GM18499 (cell line): ENCODE measurements at regions not wholly inside any gene's neighbourhood (a gene's known extent, or its start where the extent isn't known, plus 50 kb on each side); places are given as distances from the start of the nearest gene placed in this dataset.

Source experiments
- ATAC-seq: cut with Tn5 transposase; IDR thresholded peaks from one replicate; pipeline ENCODE4 v1.9.1; 2021; ENCODE audit warnings: moderate number of reproducible peaks; ENCODE audit not compliant: insufficient read depth, unreplicated experiment

DNA sequence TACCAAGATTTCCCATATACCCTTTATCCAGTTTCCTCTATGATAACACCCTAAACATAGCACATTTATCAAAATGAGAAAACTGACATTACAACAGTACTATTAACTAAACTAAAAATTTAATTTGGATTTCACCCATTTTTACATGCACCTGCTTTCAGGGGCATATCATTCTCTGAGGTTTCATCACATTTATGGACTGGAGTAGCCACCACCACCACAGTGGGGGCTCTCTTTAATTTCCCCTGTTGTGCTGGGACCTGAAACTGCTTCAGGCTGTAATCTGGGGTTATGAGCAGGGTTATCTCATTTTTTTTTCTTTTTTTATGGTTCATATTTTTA, 637.9 kb upstream of the DPP6 start:
- no peak for ATAC-seq

DNA sequence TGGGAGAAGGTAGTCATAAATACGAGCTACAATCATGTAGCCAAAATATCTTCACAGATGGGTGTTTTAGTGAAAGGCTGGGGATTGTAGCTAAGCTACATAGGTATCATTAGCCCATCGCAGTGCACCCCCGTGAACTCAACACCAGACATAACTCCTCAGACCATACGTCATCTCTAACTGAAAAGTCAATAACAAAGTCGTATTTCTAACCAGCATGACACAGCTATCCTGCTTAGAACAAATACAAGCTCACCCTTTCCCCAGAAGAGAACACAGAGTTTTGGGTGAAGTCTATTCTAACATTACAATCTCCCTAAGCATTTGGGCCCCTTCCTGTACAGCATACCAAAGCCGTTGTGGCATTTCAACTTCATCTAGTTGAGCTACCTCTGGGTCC, 636.6 kb upstream of the DPP6 start:
- no peak for ATAC-seq

DNA sequence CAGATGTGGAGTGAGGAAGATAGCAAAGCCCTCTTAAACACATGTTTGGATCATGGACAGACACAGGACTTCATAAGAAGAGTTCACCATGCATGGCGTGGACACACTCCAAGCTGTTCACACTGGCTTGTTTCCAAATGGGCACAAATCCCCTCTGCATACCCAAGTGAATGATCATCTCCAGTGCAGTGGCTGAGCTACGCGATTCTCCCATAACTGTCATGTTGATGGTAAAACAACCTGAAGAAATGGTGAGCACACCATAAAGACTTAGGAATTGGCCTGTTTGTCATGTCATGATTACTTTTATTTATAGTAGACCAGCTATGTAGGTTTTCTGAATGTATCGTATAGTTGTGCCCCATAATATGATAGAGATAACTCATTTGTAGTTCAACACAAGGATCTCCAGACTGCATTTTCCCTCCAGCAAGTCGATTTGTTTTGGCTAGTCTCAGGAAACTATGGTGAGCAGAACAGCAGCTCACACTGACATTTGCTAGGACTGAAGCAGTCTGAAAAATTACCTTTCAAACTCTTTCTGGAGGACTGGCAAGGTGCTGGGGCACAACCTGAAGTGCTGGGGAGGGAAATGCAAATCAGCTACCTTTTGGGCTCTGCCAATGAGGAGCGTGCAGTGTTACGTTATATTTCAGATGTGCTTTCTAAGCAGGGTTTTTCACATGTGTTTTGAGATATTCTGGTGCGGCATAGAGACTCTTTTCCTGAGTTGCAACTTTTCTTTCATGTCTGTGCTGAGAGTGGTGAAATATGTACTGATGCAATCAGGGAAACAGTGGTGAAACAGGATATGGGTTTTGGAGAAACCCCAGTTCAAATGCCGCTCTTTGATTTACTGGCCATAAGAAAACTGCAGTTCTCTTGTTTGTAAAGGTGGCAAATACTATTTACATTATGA, 629.6 kb upstream of the DPP6 start:
- ATAC-seq = no peak

DNA sequence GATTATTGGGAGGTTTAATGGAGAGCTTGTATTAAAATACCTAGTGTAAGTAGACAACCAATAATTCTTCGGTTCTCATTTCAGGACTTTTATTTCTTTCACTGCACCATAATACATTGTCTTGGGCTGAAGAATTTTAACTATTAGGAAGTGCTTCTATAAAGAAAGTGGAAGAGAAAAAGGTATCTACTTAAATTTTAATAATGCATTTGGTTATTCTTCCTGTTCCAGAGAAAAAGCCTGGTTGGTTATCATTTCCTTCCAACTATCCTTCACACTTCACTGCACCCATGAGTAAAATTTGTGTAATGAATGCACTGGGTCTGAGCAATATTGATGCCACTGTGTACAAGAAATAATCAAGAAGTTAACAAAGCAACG, 629.0 kb upstream of the DPP6 start:
- ATAC-seq = no peak

DNA sequence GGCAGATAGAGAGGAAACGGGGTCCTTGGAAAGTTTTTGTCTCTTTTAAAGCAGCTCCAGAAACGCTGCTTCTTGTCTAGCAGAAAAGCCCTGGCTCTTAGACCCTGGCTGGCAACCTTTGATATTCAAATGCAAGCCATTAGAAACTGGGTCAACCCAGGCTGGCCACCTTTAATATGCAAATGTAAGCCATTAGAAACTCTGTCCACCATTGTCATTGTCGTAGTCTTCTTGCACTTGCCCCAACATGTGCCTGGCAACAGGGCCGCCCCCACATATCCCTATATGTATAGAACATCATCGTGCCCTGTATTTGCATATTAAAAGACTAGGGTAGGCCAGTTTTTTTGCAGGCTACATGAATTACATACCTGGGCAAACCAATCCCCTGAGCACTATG, 621.3 kb upstream of the DPP6 start:
- no peak for ATAC-seq

DNA sequence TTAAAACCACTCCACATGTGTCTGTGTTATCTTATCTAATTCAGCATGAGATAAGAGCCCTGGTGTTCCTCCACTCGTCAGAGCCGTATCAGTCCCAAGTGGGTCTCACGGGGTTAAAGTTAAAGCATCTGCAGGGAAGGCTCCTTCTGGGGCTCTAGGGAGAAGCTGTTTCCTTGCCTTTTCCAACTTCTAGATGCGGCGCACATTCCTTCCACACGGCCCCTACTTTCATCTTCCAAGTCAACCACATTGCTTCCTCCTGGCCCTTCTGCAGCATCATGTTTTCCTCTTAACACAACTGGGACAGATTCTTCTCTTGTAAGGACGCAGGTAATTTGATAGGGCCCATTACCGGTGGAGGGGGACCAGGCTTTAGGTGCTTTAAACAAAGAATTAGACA, 620.1 kb upstream of the DPP6 start:
- no peak for ATAC-seq

GRCh38 chr7:153433223-153433622, 619.0 kb upstream of the DPP6 start:
- no peak for ATAC-seq

GRCh38 chr7:153440715-153441114, 611.5 kb upstream of the DPP6 start:
- ATAC-seq = no peak

DNA sequence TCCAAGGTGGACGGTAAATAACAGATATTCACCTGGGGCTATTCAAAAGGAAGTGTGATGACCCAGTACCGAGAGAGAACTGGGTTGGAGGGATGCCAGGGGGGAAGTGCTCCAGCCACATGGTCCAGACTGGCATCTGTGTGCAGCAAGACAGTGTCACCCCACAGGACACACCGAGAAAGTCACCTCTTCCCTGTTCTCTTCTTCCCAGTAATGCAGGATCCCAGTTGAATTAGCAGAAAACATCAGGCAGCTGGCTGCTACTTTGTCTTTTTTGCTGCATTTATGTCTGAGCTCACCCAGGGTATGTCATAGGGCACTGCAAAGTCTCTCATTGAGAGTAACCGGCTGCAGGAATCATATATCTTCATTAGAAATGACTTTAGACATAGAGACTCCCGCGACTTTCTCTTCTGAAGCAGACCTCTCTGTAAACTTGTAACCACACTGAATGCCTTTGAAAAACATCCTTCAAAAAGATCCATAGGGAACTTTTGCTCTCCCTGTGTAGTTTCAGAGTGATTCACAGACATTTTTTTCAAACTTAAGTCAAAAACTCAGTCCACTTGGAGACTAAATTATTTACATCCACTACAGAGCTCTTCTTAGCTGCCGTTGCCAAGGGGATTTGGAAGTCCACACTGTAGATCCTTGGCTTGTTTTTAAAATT, 609.0 kb upstream of the DPP6 start:
- ATAC-seq = no peak

DNA sequence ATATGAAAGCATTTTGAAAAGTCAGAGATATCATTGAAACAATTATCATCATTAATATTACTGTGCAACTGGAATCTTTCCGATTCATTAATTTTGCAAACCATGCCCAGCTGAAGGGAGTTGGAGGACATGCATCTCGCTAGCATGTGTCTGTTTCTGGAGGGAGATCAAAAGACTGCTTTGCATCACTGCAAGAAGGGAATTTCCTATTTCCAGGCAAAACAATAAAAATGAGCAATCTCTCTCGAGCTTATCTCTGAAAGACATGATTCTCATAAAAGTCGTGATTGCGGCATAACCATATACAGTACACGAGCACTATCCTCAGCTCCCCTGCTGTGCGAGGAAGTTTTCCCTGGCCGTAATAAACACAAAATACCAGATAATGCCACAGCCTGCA, 607.6 kb upstream of the DPP6 start:
- ATAC-seq = no peak

- ATAC-seq = no peak
These were observed 606.6 kb upstream of the DPP6 start for GRCh38 chr7:153445641-153446040.

DNA sequence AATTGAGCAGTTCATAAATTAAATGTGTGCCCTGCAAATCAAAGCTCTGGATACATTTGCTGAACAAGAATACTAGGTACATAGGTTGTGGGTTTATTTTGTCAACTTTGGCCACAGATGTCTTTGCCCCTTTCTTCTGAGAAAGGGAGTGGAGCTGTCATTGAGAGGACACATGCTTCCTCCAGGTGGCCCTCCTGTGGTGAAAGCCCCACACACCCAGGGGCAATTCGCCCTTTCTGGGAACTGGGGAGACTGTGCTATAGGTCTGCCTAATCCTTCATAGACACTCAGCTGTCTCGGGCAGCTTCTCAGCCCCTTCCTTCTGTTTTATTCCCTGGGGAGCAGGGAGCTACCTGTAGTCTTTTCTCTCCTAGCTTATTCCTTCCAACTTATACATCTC, 605.7 kb upstream of the DPP6 start:
- no peak for ATAC-seq

GRCh38 chr7:153447011-153447410, 605.2 kb upstream of the DPP6 start:
- no peak for ATAC-seq

DNA sequence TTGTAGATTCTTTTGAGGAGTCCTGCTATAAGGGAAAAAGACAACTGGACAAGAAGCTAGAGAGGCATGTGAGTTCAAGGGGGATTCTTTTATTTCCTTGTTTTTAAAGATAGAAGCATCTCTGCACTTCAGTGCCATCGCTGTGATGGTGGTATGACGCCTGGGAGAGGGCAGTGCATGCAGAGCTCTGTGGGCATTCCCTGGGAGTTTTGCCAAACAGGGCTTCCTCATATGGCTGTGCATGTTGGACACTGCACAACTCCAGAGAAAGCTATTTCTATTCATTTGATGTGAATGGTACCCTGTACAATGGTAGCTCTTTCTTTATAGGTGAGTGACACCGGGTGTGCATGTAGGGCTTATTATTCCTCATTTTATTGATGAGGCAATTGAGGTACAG, 599.5 kb upstream of the DPP6 start:
- ATAC-seq = no peak

DNA sequence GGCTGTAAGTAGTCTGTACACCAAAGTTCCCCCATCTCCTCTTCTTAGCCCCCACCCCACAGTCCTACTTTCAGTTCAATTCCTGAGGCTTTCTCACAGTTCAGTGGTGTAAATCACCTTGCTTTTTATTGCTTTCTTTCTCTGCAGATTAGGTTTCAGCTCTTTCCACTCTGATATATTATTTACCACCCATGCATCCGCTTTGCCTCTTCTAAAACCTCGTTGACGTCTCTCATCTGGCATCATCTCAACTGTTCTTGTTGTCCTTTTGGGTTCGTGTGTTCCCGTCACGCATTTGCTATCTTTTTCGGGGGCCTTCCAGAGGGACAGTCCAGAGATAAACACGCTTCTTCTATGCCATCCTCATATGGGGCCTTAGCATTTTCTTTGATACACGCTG, 597.9 kb upstream of the DPP6 start:
- ATAC-seq = no peak

- no peak for ATAC-seq
These were observed 594.5 kb upstream of the DPP6 start for GRCh38 chr7:153457746-153458145.

DNA sequence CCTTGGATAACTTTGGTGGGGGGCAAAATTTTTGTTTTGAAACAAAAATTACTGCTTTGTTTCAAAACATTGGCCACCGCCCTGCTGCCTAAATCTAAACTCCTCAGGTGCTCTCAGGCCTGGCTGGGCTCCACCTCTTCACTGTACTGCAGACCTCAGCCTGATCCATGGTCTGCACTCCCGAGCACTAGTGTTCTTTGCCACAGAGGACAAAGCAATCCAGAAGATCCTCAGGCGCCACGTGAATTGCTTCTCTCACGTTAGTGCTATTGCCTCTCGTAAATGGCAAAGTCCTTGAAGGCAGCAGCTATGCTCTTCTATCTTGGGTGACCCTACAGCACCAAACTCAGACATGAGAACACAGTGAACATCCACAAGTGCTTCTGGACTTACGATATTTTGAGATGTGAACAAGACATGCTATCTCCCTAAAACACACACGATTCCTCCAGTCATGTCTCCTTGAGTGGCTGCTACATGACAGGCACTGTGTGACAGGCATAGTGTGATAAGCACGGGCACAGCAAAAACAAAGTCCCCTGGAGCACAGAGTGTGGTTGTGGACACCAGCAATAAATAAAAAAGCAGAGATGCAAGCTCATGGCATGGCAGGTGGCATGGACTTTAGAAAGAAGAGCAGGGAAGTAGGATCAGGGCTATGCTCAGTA, 582.1 kb upstream of the DPP6 start:
- no peak for ATAC-seq

GRCh38 chr7:153472516-153472915, 579.7 kb upstream of the DPP6 start:
- ATAC-seq = no peak

- ATAC-seq = no peak
These were observed 579.0 kb upstream of the DPP6 start for GRCh38 chr7:153473185-153473584.

- no peak for ATAC-seq
These were observed 577.0 kb upstream of the DPP6 start for GRCh38 chr7:153475239-153475638.

- no peak for ATAC-seq
These were observed 576.0 kb upstream of the DPP6 start for GRCh38 chr7:153476166-153476565.
